Effector memory CD8-positive, alpha-beta T cell (primary cell): ENCODE measurements at regions not wholly inside any gene's neighbourhood (a gene's known extent, or its start where the extent isn't known, plus 50 kb on each side); places are given as distances from the start of the nearest gene placed in this dataset.
A peak's percentile ranks its signal among the peaks of the same experiment; 100 is the strongest.

ENCODE experiments used
- ATAC-seq: fragments of 150-1000 bp; cut with Tn5 transposase; replicated peaks from 2 replicates; pipeline ENCODE4 v1.10.0; 2021; ENCODE audit warnings: mild to moderate bottlenecking, moderate library complexity
- DNase-seq, 3 experiments: peaks; one replicate each; pipeline ENCODE4 v3.0.0; 2021
- H3K27ac Mint-ChIP-seq, 2 donors: one replicate each; pipeline ENCODE4 v1.8.0; 2022; ENCODE audit warnings: mild to moderate bottlenecking in 2 of 2, mixed read lengths in 2 of 2, moderate library complexity in 2 of 2
- H3K27me3 Mint-ChIP-seq, 2 donors: one replicate each; pipeline ENCODE4 v1.8.0; 2022; ENCODE audit warnings: mixed read lengths in 2 of 2
- H3K36me3 Mint-ChIP-seq: one replicate; pipeline ENCODE4 v1.8.0; 2022; ENCODE audit warnings: mild to moderate bottlenecking, moderate library complexity, mixed read lengths; ENCODE audit not compliant: insufficient read depth
- H3K4me1 Mint-ChIP-seq, 2 donors: one replicate each; pipeline ENCODE4 v1.8.0; 2022; ENCODE audit warnings: low read depth in 2 of 2, mixed read lengths in 2 of 2
- H3K4me3 Mint-ChIP-seq, 2 donors: one replicate each; pipeline ENCODE4 v1.8.0; 2022; ENCODE audit warnings: mild to moderate bottlenecking in 2 of 2, mixed read lengths in 2 of 2, moderate library complexity in 2 of 2
- H3K9me3 Mint-ChIP-seq, 2 donors: one replicate each; pipeline ENCODE4 v1.8.0; 2022; ENCODE audit warnings: mixed read lengths in 2 of 2

DNA sequence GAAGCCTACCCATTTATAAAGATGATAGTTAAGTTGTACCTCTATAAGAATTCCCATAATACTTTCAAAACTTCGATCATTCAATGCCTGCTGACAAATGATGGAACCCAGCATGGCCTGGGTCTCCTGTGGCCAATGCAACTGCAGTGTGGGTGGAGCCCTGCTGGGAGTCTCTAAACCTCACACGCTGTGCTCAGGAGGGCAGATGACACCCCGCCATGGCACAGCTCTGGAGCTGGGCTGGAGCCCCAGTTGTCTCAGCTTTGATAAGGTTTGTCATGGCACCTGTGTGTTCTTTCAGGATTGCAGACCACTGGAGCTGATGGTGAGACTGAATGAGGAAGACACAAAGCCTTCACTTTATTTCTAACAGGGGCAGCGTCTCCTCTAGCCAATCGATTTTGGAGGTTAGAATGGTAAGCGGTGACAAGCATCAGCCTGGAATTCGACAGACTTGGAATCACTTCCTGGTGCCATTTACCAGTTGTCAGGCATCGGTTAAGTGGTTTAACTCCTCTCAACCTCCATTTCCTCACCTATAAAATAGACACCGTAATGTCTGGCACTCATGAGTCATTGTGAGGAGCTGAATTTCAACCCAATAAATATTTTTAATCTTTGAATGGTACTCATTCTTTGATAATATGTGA, 383.6 kb upstream of the SALL3 start:
- Mint-ChIP-seq H3K4me1 (no peaks in the 10 kb centered on the region), H3K4me3 (no peak overlapping the region), H3K27ac (no peak overlapping the region), H3K27me3 (no peaks in the 10 kb centered on the region), H3K36me3 (no peaks in the 10 kb centered on the region), H3K9me3 (peaks cover 3 to 9% of the 10 kb centered on the region in 2 donors)
- ATAC-seq, result no peak
- no peak for DNase-seq

DNA sequence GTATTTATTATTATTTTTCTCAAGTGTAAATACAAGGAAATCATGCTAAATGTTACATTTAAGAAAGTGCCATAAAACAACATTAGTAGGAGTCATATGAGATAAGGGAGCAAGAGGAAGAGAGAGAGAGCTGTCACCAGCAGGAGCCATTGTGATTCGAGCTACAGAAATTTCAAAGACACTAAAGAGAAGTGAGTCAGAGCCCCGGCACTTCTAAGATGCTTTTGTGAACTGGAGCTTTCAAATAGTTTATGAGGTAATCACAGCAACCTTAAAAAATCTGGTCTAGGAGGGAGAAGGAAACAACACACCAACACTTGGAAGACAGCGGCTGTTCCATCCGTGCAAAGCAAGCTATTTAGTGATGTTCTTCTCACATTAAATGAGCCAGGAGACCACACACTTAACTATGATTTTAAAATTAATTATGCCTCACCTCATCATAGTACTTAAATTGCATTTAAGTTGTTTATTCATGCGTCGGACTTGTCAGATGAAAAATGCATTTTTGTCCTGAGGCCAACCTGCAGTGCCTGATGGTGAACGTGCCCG, 382.7 kb upstream of the SALL3 start:
- no peak overlapping the region for H3K27ac Mint-ChIP-seq
- peaks cover 3 to 9% of the 10 kb centered on the region in 2 donors for H3K9me3 Mint-ChIP-seq
- no peak for ATAC-seq
- H3K27me3 Mint-ChIP-seq, result no peaks in the 10 kb centered on the region
- H3K4me1 Mint-ChIP-seq, result peaks cover under 1% of the 10 kb centered on the region in 2 donors
- DNase-seq, result no peak
- no peak overlapping the region for H3K4me3 Mint-ChIP-seq
- H3K36me3 Mint-ChIP-seq, result no peaks in the 10 kb centered on the region

DNA sequence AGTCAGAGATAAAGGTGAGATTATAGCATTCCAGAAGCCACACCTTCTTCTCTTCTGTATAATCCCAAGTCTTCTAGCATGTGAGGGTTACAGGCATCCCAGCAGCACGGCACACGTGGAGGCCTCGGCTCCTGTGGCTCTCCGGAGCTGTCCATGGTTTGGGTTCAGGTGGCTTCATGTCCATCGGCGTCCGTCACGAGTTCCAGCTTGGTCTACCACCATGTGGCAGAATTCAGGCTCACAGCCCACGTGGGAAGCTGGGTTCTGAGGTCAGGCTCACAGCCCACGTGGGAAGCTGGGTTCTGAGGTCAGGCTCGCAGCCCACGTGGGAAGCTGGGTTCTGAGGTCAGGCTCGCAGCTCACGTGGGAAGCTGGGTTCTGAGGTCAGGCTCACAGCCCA, 378.3 kb upstream of the SALL3 start:
- no peak overlapping the region for H3K27ac Mint-ChIP-seq

DNA sequence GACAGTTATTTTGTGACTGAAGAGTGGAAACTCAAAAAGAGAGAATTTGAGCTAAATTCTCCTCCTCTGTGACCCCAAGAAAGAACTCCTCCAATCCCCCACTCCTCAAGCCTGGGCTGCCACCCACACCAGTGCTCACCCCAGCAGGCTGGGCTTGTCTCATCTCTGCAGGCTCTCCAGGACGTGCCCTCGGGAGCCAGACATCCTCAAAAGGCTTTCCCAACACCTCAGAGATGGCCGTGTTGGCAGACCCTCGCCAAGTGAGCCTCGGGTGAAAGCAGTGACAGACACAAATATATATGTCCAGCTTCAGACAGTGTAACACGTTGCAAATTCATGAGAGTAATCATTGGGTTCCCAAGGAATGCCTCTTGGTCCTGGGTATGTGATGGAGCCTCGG, 377.7 kb upstream of the SALL3 start:
- Mint-ChIP-seq H3K27me3 (peaks cover 9 to 15% of the 10 kb centered on the region in 2 donors), H3K36me3 (no peaks in the 10 kb centered on the region), H3K4me3 (no peak overlapping the region), H3K9me3 (peaks cover 0 to 23% of the 10 kb centered on the region in 2 donors), H3K27ac (no peak overlapping the region), H3K4me1 (peaks cover 4 to 5% of the 10 kb centered on the region in 2 donors)
- ATAC-seq (no peak), DNase-seq (no peak)

More for the DNA sequence above, 378.3 kb upstream of the SALL3 start:
- H3K4me1 Mint-ChIP-seq, result peaks cover 4 to 5% of the 10 kb centered on the region in 2 donors
- DNase-seq (peak in 1 of 3 experiments; percentile 17), ATAC-seq (peak; percentile 26)
- H3K27me3 Mint-ChIP-seq, result peaks cover 4 to 14% of the 10 kb centered on the region in 2 donors
- H3K9me3 Mint-ChIP-seq, result peaks cover 0 to 17% of the 10 kb centered on the region in 2 donors
- H3K4me3 Mint-ChIP-seq, result no peak overlapping the region
- H3K36me3 Mint-ChIP-seq, result no peaks in the 10 kb centered on the region

DNA sequence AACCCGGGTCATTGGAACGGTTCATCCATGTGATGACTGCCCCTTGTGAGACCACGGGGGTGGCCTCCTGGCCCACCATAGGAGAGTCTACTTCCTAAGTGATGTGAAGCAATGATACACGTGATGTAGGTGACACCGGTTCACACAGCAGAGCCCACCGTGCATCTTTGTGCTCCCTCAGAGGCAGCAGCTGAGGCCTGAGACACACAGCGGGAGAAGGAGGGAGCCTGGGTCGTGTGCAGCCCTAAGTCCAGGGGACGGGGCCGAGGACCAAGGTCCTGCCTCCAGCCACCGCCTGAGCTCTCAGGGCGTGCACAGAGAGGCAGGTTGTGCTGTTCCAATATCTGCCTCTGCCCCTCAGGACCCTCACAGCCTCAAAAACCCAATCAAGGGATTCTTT, 377.2 kb upstream of the SALL3 start:
- Mint-ChIP-seq H3K4me1 (peaks cover 4 to 5% of the 10 kb centered on the region in 2 donors), H3K27ac (no peak overlapping the region), H3K27me3 (peaks cover 12 to 15% of the 10 kb centered on the region in 2 donors), H3K9me3 (peaks cover 0 to 26% of the 10 kb centered on the region in 2 donors), H3K36me3 (no peaks in the 10 kb centered on the region), H3K4me3 (no peak overlapping the region)
- DNase-seq, result no peak
- ATAC-seq, result no peak

DNA sequence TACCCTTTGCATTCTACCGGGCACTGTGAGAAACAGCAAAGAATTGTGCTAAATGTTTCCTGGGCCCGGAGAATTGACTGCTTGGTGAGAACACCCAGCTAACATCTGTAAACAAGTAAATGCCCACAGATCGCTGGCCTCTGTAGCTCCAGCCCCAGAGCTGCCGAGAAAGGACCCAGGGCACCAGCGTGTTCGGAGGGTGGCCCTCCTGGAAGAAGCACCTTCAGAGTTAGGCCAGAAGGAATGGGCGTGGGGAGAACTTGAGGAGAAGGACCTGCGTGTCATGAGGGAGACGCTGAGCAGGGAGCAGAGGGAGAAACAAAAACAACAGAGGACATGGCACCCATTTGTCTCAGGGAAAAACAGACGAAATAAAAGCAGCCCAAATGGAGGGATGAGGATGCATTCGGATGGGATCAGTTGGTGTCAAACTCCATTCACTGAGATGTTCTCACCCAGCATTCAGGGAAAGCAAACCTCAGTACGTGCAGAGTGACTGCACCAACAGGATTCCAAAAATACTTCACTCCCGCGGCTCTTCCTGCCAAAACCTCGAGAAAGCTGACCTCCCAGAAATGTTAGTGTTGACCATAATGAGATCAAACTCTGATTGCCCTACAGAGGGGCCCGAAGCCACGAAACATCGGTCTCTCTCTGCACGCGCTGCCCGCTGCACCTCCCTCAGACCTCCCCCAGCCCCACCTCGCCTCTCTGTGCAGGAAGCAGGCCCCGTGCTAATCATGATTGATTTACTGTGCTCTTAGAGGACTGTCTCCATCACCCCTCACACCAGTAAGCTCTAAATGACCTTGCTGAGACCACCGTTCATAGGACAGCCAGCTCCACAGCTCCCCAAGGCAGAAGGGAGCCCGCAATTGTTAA, 376.3 kb upstream of the SALL3 start:
- H3K4me3 Mint-ChIP-seq, result no peak overlapping the region
- peaks cover 4 to 5% of the 10 kb centered on the region in 2 donors for H3K4me1 Mint-ChIP-seq
- no peak for ATAC-seq
- no peak for DNase-seq
- H3K27me3 Mint-ChIP-seq, result peaks cover 15 to 16% of the 10 kb centered on the region in 2 donors
- no peak overlapping the region for H3K27ac Mint-ChIP-seq
- H3K36me3 Mint-ChIP-seq, result no peaks in the 10 kb centered on the region
- H3K9me3 Mint-ChIP-seq, result peaks cover 0 to 24% of the 10 kb centered on the region in 2 donors

DNA sequence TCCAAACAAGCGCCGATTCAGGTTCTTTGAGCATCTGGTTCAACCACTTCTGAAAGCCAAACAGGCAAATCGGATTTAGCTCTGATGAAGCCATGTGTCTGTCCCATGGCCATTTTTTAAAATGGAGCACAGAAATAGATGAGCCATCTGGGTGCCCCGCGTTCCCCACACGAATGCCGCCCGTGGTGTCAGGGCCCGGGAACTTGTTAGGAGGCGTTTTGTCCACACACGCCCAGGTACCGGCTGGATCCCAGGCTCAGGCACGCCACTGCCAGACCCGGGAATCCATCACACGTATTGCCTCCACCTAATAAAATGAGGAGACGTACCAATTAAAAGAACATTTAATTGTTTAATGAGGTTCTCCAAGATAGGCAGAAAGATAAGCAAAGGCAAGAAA, 374.4 kb upstream of the SALL3 start:
- no peak overlapping the region for H3K27ac Mint-ChIP-seq
- H3K36me3 Mint-ChIP-seq, result no peaks in the 10 kb centered on the region
- no peak overlapping the region for H3K4me3 Mint-ChIP-seq
- H3K27me3 Mint-ChIP-seq, result peaks cover 15 to 18% of the 10 kb centered on the region in 2 donors
- peaks cover 0 to 17% of the 10 kb centered on the region in 2 donors for H3K9me3 Mint-ChIP-seq
- no peak for ATAC-seq
- H3K4me1 Mint-ChIP-seq, result peaks cover 4 to 5% of the 10 kb centered on the region in 2 donors
- no peak for DNase-seq

DNA sequence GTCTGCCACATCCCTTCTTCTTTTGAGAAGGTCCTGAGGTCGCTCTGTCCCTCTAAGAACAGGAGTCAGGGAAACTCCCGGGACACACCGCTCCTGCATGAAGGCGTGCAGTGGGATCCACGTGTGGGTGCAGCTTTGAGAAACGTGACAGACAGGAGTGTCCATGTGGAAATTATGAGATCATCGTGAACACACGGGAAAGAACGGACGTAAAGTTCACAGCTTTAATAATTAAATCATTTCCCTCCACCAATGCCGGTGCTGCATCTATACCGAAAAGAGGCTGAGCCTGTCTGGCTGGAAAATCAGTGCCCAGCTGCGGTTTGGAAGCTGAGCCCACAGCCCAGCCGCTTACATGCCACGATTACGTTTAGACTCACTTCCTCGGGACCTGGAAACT, 372.4 kb upstream of the SALL3 start:
- peaks cover 0 to 17% of the 10 kb centered on the region in 2 donors for H3K9me3 Mint-ChIP-seq
- H3K4me3 Mint-ChIP-seq, result no peak overlapping the region
- no peak for ATAC-seq
- H3K36me3 Mint-ChIP-seq, result no peaks in the 10 kb centered on the region
- peaks cover 15 to 18% of the 10 kb centered on the region in 2 donors for H3K27me3 Mint-ChIP-seq
- H3K4me1 Mint-ChIP-seq, result peaks cover 0 to 1% of the 10 kb centered on the region in 2 donors
- no peak overlapping the region for H3K27ac Mint-ChIP-seq
- DNase-seq, result no peak

DNA sequence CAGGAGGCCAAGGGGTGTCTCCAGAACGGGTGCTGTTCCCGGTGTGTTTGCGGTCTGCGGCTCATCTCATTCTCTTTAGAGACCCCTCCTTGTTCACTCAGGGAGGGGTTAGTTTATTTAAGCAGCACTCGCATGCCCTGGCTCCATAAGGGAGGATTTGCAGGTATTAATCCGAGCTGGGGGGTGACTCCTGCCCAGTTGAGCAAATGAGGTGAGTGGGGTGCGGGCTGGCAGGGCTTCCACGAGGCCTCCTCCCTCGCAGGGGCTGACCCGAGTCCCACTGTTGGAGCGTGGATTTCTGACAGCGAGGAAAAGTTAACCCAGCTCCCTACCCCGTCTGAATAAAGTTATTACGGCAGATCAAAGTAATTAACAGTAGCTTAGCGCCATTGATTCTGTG, 371.8 kb upstream of the SALL3 start:
- no peak for ATAC-seq
- no peaks in the 10 kb centered on the region for H3K36me3 Mint-ChIP-seq
- H3K9me3 Mint-ChIP-seq, result peaks cover 0 to 17% of the 10 kb centered on the region in 2 donors

DNA sequence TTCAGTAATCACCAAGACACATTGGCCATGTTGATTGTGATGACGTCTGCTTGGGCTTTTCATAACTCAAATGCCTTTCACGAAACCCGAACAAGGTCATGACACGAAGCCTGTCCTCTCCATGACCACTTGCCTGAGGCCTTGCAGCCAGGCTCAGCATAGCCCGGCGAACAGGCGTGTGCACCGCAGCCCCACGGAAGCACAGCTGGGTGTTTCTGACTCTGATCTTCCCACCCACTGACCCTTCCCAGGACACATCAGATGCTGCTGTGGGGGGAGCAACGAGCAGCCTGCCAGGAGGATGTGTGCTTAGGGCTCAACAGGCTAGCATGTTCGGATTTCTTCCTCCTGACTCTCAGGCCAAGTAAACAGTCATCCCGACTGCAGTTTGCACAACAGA, 369.4 kb upstream of the SALL3 start:
- DNase-seq, result no peak
- Mint-ChIP-seq H3K27ac (no peak overlapping the region), H3K36me3 (peaks cover 4% of the 10 kb centered on the region), H3K27me3 (peaks cover 13 to 15% of the 10 kb centered on the region in 2 donors), H3K4me1 (no peaks in the 10 kb centered on the region), H3K4me3 (no peak overlapping the region), H3K9me3 (peaks cover 1 to 17% of the 10 kb centered on the region in 2 donors)
- no peak for ATAC-seq

More for the DNA sequence above, 371.8 kb upstream of the SALL3 start:
- Mint-ChIP-seq H3K27ac (no peak overlapping the region), H3K27me3 (peaks cover 16 to 18% of the 10 kb centered on the region in 2 donors), H3K4me3 (no peak overlapping the region), H3K4me1 (no peaks in the 10 kb centered on the region)
- no peak for DNase-seq

DNA sequence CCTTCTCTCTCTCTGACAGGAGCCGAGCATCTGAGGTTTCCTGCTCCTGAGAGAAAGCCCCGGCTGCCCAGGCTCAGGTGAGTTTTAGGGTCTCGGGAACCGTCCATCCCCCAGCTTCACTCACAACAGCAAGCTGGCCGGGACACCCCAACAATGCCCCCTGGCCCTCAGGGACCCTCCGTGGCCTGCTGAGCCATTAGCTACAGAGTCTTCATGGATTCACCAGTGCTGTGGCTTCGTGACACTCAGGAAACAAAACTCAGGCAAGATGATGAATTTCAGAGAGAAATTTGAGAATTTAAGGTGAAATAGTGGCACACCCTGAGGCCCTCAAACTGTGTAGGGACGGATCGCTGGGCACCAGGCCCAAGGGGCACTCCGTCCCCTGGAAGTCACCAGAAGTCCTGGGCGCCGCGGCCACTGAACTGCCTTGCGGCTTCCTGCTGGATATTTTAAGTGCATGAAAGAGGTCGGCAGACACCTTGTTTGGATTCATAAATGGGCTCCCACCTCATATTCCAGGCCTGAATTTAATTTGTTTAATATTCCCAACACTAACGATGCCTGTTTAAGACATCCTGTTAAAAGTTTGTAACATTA, 368.3 kb upstream of the SALL3 start:
- H3K27ac Mint-ChIP-seq, result no peak overlapping the region
- DNase-seq (no peak), ATAC-seq (no peak)
- H3K9me3 Mint-ChIP-seq, result peaks cover 1 to 9% of the 10 kb centered on the region in 2 donors
- no peaks in the 10 kb centered on the region for H3K4me1 Mint-ChIP-seq
- peaks cover 7 to 14% of the 10 kb centered on the region in 2 donors for H3K27me3 Mint-ChIP-seq
- no peak overlapping the region for H3K4me3 Mint-ChIP-seq
- peaks cover 4% of the 10 kb centered on the region for H3K36me3 Mint-ChIP-seq

DNA sequence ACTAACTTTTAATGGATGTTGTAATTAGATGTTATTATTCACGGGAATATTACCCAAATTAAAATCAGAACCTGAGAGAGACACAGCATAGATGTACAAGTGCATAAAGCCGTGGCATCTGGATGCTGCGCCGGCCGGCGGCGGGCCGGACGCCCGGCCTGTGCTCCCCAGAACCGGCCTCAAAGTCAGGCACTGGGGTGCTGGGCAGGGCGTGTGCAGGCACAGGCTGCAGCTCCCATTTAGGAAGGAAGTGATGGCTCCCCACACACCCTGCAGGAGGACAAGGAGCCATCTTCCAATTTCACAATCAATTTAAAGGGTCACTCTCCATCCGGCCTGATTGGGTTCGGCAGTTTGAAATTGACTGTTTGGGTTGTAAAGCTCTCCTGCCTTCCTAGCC, 367.7 kb upstream of the SALL3 start:
- Mint-ChIP-seq H3K9me3 (peaks cover 1 to 9% of the 10 kb centered on the region in 2 donors), H3K27me3 (peaks cover 6 to 10% of the 10 kb centered on the region in 2 donors), H3K36me3 (peaks cover 4% of the 10 kb centered on the region), H3K4me3 (no peak overlapping the region), H3K27ac (no peak overlapping the region), H3K4me1 (no peaks in the 10 kb centered on the region)
- DNase-seq (no peak), ATAC-seq (no peak)

DNA sequence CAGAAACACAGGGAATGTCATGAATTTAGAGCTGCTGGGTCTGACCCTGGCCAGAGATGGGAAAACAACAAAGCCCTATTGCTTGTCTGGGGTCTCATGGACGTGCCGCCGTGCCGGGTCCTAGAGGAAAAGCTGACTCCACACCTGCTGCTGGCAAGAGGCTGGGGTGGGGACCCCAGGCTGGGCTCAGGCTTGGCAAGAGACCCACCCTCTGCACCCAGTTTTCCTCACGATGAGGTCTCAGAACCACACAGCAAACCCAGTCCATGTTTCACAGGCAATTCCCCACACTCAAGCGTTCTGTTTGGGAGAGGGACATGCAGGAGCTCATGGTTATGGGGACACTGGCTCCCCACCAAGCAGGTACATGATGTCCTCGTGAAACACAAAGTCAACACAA, 367.3 kb upstream of the SALL3 start:
- Mint-ChIP-seq H3K36me3 (peaks cover 4% of the 10 kb centered on the region), H3K9me3 (peaks cover 1 to 10% of the 10 kb centered on the region in 2 donors), H3K4me3 (no peak overlapping the region), H3K27ac (no peak overlapping the region), H3K27me3 (peaks cover 6% of the 10 kb centered on the region in 2 donors), H3K4me1 (no peaks in the 10 kb centered on the region)
- DNase-seq (no peak), ATAC-seq (no peak)
